HG03354 (cell line): ENCODE measurements at regions not wholly inside any gene's neighbourhood (a gene's known extent, or its start where the extent isn't known, plus 50 kb on each side); places are given as distances from the start of the nearest gene placed in this dataset.
"Not testable (repeated sequence)": the region's sequence is repeated elsewhere in the genome, so short reads cannot be mapped to it uniquely, and the experiment has no call there.

Source experiments
- ATAC-seq: cut with Tn5 transposase; IDR thresholded peaks from one replicate; pipeline ENCODE4 v1.9.1; 2021; ENCODE audit warnings: mild to moderate bottlenecking; ENCODE audit not compliant: unreplicated experiment, poor library complexity, severe bottlenecking

DNA sequence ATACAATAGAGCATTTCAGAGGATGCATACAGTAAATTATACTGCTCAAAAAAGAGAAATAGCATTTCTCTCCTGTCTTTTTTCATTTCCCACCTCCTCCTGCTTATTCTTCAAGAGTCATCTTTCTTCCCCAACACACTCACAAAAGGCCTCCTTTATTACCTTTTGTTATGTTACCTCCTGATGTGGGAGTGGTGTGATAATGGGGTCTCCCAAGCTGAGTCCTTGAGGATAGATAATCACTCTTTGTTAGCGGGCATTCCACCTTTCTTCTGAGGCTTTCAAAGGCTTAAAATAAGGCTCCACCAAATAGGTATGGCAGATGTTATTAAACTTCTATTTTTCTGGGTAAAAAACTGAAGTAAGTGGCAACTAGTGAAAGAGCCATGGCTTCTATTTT, 159.8 kb downstream of the CPEB2 start:
- ATAC-seq, result no peak

DNA sequence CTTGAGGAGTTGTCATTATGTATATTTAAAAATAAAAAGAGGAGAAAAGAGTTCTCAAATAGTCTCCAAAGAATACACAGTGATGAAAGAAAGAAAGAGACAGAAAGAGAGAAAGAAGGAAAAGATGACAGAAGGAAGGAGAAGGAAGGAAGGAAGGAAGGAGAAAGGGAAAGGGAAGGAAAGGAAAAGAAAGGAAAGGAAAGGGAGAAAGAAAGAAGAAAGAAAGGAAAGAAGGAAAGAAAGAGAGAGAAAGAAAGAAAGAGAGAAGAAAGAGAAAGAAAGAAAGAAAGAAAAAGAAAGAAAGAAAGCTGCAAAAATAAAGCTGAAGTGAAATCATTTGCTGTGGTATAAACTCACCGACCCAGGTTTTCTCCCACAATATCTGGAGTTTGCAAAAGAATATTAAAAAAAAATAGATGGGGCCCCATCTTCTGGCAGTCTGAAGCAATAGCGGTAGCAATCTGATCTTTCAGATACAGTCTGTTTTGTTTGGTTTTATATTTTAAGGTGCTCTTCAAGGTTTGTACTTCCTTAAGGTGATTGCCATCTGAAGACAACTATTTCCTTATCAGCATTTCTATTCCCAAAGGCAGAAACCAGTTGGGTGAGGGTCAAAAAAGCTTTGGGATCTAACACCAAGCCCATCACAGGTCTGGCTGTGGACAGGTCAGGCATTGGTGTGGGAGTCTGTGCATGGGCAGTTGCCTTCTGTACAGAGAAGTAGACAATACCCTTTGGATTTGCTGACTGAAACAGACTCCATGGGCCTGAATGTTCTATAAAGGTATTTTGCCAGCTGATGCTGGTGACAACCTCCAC, 160.4 kb downstream of the CPEB2 start:
- no peak for ATAC-seq

DNA sequence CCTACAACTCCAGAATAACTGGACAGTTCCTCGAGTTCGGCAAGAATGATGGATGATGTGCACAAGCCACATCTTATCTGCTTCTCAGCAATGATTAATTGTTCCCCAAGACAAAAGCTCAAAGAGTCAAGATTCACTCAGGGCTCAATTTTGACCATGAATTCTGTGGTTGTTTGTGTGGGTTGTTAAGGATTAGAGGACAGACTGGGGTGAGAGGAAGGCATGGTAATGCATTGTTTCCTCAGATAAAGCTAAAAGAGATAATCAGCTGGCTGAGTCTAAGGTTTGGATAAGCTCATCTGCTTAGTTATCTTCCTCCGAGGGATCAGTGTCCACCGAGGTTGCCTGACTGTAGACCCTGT, 161.0 kb downstream of the CPEB2 start:
- no peak for ATAC-seq

DNA sequence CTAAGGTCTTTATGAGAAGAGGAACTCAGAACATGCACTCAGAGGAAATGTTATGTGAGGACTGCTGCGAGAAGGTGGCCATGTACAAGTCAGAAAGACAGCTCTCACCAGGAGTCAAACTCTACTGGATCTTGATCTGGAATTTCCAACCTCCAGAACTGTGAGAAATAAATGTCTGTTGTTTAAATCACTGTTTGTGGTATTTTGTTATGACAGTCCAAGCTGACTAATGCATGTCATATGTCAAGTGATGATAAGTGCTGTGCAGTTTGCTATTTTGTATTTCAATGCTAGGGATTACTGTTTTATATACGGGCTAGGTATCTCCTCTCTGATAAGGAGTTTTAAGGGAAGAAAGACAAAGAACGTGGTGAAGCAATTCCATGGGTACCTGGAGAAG, 162.3 kb downstream of the CPEB2 start:
- ATAC-seq, result no peak

DNA sequence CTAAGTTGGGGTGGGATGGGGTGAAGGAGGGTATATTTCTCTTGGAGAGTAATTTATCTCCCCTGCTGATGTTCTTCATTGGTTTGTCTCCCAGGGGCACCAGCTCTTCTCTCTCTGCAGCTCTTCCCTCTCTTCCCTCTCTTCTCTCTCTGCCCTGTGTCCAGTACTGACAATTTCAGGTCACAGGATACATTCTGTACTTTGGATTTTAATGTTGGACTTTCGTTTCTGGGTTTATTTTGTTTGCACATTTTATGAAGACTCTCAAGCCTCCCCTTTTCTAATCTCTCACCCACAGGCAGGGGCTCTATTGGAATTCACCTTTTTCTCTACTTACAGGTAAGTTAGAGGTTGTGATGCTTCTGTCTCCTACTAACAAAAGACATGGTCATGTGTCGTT, 165.5 kb downstream of the CPEB2 start:
- ATAC-seq, result no peak

DNA sequence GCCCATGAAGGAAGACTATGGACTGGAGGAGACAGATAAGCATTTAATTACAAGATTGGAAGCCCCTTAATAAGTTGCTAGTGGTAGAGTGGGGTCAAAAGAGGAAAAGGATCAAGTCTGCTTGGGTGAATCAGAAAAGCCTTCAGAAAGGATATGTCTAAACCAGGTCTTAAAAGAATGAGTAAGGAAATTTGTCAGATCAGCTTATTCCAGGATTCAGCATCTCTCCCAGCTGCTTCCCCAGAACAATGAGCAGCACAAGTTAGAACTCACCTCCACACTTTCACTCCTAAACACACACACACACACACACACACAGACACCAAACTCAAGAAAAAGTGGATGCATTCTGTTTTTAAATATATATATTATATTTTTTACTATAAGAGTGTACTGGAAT, 166.5 kb downstream of the CPEB2 start:
- ATAC-seq, result no peak

DNA sequence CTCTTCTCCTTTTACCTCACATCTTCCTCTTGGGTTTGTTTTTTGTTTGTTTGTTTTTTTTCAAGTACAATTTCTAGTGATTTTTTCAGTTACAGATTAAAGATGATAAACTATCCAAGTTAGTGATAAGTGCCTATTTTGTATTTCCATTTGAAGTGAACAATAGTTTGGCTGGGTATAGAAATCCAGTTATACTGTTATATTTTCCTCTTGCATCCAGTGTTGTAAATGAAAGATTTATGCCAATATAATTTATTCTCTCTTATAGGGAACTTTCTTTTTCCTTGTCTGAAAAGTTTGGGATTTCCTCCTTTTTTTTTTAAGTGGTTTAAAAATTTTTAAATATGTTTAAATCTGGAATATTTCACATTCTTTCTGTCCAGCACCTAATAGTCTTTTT, 169.4 kb downstream of the CPEB2 start:
- no peak for ATAC-seq

DNA sequence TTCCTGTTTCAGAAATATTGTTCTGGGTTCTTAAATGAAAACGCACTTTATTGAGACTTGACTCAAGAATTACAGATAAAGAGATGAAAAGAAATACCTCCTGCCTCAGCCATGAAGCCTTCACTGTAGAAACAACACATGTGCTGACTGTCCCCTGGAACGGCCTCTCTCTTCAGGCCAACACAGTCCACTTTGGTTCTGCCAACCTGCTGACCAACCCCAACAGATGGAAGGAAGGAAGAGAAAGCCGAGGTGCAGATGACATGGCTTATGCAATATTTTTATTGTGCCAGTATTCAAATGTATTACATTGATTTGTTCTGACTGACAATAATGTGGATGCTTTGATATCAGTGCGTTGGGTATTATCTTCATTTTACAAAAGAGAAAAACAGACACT, 171.0 kb downstream of the CPEB2 start:
- ATAC-seq, result no peak

DNA sequence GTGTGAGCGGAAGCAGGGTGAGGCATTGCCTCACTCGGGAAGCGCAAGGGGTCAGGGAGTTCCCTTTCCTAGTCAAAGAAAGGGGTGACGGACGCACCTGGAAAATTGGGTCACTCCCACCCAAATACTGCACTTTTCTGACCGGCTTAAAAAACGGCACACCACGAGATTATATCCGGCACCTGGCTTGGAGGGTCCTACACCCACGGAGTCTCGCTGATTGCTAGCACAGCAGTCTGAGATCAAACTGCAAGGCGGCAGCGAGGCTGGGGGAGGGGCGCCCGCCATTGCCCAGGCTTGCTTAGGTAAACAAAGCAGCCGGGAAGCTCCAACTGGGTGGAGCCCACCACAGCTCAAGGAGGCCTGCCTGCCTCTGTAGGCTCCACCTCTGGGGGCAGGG, 171.9 kb downstream of the CPEB2 start:
- ATAC-seq, result not testable (repeated sequence)

DNA sequence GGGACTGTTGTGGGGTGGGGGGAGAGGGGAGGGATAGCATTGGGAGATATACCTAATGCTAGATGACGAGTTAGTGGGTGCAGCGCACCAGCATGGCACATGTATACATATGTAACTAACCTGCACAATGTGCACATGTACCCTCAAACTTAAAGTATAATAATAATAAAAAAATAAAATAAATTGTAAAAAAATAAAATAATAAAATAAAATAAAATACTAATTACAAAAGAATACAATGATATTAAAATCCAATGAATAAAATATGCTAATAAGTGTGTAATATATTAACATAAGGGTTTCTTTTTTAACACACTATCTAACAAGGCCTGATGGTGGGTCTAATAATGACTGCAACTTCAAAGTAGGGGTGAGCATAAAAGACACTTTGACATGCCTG, 177.6 kb downstream of the CPEB2 start:
- not testable (repeated sequence) for ATAC-seq

DNA sequence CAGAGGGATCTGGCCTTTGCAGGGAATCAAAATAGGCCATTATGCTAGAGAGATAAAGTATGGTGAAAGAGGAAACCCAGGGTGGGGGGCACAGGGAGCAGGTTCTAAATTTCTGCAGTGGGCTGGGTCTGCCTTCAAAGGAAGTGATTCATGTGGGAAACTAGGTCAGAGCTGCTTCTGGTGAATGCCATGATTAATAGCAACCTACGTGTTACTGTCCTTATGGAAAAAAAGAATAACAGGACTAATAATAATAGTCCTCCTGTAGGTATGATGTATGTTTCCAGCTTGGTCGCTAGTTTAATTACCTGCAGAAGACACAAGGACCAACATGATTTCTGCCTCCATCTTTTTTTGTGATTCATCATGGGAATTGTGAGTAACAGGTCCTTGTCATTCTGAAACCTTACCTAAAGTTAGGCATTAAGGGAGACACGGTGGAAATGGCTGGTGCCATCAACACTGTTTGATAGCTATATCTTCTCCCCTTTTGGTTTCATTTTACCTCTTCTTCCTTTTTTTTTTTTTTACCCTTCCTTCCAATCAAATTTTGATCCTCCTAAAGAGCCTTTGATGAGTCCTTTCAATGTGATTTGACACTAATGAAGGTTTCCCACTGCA, 180.4 kb downstream of the CPEB2 start:
- peak; percentile 92 for ATAC-seq

DNA sequence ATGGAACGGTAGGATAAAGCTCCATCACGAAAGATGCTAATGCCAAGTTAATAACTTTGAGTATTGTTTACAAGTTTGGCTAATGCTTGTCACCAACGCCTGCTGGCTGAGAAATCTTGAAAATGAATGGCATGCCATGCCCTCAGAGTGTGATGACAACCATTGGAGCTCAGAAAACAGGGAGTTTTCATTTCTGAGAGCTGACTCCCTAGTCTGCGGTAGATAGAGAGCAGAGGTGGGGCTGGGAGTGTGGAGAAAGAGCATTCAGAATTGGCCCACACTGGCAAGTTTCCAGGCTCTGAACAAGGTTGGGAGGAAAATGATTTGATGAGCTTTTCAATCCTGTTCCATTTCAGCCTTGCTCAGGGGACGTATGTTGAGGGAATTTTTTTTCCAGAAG, 183.9 kb downstream of the CPEB2 start:
- no peak for ATAC-seq

DNA sequence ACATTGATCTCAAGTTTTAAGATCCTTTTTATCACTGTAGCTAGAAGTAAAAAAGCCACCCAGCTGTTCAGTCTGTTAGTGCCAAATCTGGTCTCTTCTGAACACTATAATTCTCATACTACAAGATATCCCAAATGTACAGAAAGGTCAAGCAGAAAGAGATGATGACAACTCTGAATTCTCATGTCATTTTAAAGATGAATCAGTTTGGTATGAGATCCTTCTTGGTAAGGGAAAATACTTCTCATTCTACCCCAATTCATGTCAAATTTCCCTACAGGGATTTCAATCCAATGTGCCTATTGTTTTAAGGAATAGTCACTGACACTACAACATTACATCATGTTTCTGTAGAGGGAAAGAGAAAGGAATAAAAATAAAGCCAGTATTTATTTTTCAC, 184.5 kb downstream of the CPEB2 start:
- no peak for ATAC-seq

DNA sequence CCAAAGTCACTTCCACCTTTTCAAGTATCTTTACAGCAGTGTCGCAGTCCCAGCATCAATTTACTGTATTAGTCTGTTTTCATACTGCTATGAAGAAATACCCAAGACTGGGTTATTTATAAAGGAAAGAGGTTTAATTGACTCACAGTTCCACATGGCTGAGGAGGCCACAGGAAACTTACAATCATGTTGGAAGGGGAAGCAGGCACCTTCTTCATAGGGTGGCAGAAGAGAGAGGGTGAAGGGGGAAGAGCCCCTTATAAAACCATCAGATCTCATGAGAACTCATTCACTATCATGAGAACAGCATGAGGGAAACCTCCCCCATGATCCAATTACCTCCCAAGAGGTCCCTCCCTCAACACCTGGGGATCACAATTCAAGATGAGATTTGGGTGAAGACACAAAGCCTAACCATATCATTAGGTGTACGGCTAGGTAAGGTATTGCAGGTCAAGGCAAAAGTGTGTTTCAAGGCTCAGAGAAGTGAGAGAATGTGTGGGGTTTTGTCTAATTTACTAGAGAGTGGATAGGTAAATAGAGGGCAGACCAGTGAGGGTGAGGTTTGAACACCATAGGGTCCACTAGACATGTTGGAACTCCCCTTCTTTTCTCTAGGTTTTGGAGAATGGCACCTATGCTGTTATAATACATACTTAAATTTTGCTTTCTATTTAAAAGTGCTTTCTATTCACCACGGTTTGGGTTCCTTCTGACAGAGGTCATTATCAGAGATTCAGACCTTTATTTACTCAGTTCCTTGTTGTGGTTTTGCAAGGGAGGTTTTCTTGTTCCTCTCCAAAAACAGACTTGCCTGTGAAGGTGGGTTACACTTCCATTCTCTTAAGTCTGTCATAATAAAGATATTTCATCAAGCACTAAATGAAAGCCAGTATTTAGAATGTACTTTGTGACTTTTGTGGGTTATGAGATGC, 186.6 kb downstream of the CPEB2 start:
- ATAC-seq, result peak; percentile 56

DNA sequence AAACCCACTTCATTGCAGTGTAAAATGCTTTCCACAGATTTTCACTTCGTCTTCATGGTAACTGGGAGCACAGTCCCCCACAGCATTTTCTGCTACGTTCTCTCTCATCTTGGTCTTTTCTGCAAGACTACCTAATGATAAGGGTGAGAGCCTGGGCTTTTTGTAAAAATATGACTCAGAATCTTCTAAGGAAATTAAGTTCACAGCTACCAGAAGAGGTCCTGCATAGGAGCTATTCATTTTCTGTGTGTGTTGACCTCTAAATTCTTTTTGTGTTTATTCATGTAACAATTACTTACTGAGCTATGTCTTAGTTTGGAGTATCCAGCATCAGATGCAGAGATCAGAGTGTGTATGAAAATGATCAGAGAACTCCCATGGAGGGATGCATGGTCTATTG, 192.2 kb downstream of the CPEB2 start:
- no peak for ATAC-seq

DNA sequence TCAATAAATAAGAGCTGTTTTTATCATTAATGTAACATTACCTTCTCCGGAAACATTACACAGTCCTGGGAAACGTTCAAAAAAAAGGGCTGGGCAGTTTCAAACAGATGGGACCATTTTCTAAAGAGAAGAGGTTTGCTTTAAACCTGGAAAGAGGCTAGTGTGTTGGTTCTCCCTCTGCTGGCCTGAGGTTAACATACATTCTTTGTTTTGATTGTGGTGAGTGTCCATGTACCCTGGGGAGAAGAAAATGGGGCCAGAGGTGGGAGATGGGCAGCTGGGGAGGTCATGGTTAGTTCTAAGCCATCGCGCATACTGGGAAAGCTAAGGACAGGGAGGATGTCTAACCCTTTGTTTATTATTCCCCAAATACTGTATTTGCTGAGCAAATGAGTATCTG, 194.7 kb downstream of the CPEB2 start:
- no peak for ATAC-seq

DNA sequence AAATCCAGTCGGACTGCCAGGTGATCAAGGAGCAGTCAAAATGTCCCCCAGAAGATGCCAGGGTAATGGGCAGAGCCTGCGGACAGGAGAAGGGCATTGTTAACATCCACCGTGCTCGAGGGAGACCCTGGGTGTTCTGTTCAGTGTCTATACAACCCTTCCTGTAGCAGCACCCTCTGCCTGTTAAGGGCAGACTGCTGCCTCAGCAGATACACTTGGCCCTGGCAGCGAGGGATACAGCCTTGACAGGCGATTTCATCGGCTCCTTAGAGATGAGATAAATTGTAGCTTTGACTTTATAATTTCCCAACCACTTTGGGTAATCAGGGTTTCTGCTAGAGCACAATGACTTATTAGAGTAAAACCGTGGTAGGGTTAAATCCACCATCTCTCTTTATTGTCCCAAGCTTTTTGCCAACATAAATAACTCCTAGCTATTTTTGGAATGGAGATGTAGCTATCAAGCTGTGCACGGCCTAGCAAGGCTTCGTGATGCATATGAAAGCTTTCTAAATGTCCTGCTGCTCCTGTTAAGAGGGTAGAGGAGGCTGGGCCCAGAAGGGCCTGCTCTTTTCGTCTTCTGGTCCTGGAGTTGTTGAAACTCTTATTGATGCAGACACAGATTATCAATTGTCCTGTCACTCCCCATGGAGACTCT, 195.9 kb downstream of the CPEB2 start:
- ATAC-seq, result no peak

DNA sequence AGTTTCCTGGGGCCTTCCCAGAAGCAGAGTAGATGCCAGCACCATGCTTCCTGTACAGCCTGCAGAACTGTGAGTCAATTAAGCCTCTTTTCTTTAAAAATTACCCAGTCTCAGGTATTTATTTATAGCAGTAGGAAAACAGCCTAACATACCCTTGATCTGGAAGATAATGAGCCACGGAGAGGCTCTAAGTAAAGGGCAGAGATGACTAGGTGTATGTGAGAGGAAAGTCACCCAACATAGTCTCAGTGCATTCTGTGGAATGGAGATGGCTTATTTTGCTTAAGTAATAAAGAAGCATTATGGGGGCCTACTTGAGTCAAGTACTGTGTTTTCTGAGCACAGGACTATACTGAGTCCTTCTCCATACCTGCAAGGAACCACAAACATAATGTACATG, 199.5 kb downstream of the CPEB2 start:
- ATAC-seq, result no peak

DNA sequence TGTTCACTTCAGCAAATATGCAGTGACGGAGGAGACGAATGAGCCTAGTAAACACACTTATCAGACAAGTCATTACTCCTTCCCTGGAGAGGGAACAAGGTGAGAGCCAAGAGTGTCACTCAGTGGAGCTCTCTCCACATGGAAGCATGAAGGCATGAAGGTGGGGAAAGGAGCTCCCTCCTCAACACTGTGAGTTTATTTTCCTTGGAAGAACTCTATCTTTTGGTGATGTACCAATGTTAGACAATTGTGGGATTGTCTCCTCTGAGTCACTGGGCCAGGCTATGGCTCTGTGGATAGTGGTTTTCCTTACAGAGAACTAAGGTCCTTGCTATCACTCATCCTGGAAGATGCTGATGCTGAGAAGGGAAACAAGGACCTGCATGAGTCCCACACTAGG, 200.2 kb downstream of the CPEB2 start:
- no peak for ATAC-seq

DNA sequence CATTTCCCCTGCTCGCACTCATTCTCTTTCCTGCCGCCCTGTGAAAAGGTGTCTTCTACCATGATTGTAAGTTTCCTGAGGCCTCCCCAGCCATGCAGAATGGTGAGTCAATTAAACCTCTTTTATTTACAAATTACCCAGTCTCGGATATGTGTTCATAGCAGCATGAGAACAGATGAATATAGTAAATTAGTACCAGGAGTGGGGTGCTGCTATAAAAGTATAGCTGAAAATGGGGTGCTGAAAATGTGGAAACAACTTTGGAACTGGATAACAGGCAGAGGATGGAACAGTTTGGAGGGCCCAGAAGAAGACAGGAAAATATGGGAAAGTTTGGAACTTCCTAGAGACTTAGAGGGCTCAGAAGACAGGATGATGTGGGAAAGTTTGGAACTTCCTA, 204.2 kb downstream of the CPEB2 start:
- not testable (repeated sequence) for ATAC-seq
